ENCODE measurements at regions not wholly inside any gene's neighbourhood (a gene's known extent, or its start where the extent isn't known, plus 50 kb on each side); places are given as distances from the start of the nearest gene placed in this dataset.

GRCh38 chr2:235204948-235205347, 253.1 kb downstream of the SH3BP4 start:
- no peak for DNase-seq
- TF ChIP-seq POLR2AphosphoS5 (IDR thresholded peaks at IDR 0.05) (no peak), POLR2A (IDR thresholded peaks at IDR 0.05) (no peak), CTCF (IDR thresholded peaks at IDR 0.05 in 8 of 11, conservative IDR thresholded peaks at IDR 0.05 in 3 of 11) (no peak)
- H3K36me3 ChIP-seq = no peaks in the 10 kb centered on the region
- no peak overlapping the region for H3K4me3 ChIP-seq
- peaks cover 0 to 5% (median 0%) of the 10 kb centered on the region in 8 donors for H3K9me3 ChIP-seq
- H3K4me1 ChIP-seq = no peaks in the 10 kb centered on the region
- H3K27me3 ChIP-seq (replicated peaks in 1 of 7) = peaks cover 0 to 34% (median 0%) of the 10 kb centered on the region in 7 donors
- 82 to 94% (median 88%) methylated on average over 5 of the region's 5 CpGs for WGBS, 5 donors
- no peak overlapping the region for H3K27ac ChIP-seq
- intact Hi-C loops (cut with DNase I; ENCODE audit: low total_unique reads) = no loop called here

GRCh38 chr2:235206399-235206798, 254.6 kb downstream of the SH3BP4 start:
- intact Hi-C loops (cut with DNase I; ENCODE audit: low total_unique reads) = no loop called here
- 69 to 81% (median 76%) methylated on average over 10 of the region's 10 CpGs for WGBS, 5 donors
- Histone ChIP-seq H3K9me3 (peaks cover 0 to 9% (median 0%) of the 10 kb centered on the region in 8 donors), H3K27me3 (replicated peaks in 1 of 7) (peaks cover 0 to 34% (median 0%) of the 10 kb centered on the region in 7 donors), H3K27ac (no peak overlapping the region), H3K4me3 (no peak overlapping the region), H3K4me1 (no peaks in the 10 kb centered on the region), H3K36me3 (no peaks in the 10 kb centered on the region)
- DNase-seq = no peak
- TF ChIP-seq CTCF (IDR thresholded peaks at IDR 0.05 in 8 of 11, conservative IDR thresholded peaks at IDR 0.05 in 3 of 11) = no peak
- no peak for TF ChIP-seq POLR2AphosphoS5 (IDR thresholded peaks at IDR 0.05)
- no peak for TF ChIP-seq POLR2A (IDR thresholded peaks at IDR 0.05)

GRCh38 chr2:235206980-235207579, 255.3 kb downstream of the SH3BP4 start:
- Histone ChIP-seq H3K27ac (no peak overlapping the region), H3K9me3 (peaks cover 0 to 9% (median 0%) of the 10 kb centered on the region in 8 donors), H3K4me3 (no peak overlapping the region), H3K4me1 (no peaks in the 10 kb centered on the region), H3K36me3 (no peaks in the 10 kb centered on the region), H3K27me3 (replicated peaks in 1 of 7) (peaks cover 0 to 34% (median 0%) of the 10 kb centered on the region in 7 donors)
- no peak for DNase-seq
- whole genome bisulfite sequencing, 5 donors = 40 to 66% (median 53%) methylated on average over 5 of the region's 5 CpGs
- no peak for TF ChIP-seq CTCF (IDR thresholded peaks at IDR 0.05 in 8 of 11, conservative IDR thresholded peaks at IDR 0.05 in 3 of 11)
- TF ChIP-seq POLR2AphosphoS5 (IDR thresholded peaks at IDR 0.05) = no peak
- TF ChIP-seq POLR2A (IDR thresholded peaks at IDR 0.05) = no peak
- intact Hi-C loops (cut with DNase I; ENCODE audit: low total_unique reads) = no loop called here

GRCh38 chr2:235211056-235211455, 259.2 kb downstream of the SH3BP4 start:
- WGBS, 5 donors = 28 to 34% (median 31%) methylated on average over 2 of the region's 2 CpGs
- H3K27me3 ChIP-seq (replicated peaks in 1 of 7) = peaks cover 0 to 43% (median 0%) of the 10 kb centered on the region in 7 donors
- no peak for DNase-seq
- no peaks in the 10 kb centered on the region for H3K4me1 ChIP-seq
- H3K9me3 ChIP-seq = peaks cover 0 to 9% (median 0%) of the 10 kb centered on the region in 8 donors
- intact Hi-C loops (cut with DNase I; ENCODE audit: low total_unique reads) = no loop called here
- no peak overlapping the region for H3K27ac ChIP-seq
- H3K36me3 ChIP-seq = no peaks in the 10 kb centered on the region
- TF ChIP-seq POLR2A (IDR thresholded peaks at IDR 0.05) = no peak
- no peak for TF ChIP-seq POLR2AphosphoS5 (IDR thresholded peaks at IDR 0.05)
- no peak for TF ChIP-seq CTCF (IDR thresholded peaks at IDR 0.05 in 8 of 11, conservative IDR thresholded peaks at IDR 0.05 in 3 of 11)
- no peak overlapping the region for H3K4me3 ChIP-seq

All from spleen (tissue), 11 donors.